ENCODE measurements at regions not wholly inside any gene's neighbourhood (a gene's known extent, or its start where the extent isn't known, plus 50 kb on each side); places are given as distances from the start of the nearest gene placed in this dataset.

DNA sequence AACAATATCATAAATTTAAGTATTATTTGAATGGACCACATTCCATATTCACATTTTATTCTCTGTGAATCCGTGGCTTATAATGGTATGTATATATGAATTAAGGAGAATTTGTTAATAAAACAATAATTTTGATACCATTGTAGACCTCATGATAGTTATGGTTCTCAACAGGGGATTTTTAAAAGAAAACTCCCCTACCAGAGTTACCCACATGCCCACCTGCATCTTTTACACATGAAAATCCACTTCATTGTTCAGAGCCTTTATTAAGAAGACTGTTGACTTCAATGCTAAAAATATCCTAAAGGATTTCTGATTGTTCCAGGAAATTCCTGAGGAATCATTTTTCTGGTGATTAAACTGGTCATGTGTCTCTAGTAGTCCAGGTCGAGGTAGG lies 557.7 kb upstream of the MEF2C start:
- no peak for DNase-seq

DNA sequence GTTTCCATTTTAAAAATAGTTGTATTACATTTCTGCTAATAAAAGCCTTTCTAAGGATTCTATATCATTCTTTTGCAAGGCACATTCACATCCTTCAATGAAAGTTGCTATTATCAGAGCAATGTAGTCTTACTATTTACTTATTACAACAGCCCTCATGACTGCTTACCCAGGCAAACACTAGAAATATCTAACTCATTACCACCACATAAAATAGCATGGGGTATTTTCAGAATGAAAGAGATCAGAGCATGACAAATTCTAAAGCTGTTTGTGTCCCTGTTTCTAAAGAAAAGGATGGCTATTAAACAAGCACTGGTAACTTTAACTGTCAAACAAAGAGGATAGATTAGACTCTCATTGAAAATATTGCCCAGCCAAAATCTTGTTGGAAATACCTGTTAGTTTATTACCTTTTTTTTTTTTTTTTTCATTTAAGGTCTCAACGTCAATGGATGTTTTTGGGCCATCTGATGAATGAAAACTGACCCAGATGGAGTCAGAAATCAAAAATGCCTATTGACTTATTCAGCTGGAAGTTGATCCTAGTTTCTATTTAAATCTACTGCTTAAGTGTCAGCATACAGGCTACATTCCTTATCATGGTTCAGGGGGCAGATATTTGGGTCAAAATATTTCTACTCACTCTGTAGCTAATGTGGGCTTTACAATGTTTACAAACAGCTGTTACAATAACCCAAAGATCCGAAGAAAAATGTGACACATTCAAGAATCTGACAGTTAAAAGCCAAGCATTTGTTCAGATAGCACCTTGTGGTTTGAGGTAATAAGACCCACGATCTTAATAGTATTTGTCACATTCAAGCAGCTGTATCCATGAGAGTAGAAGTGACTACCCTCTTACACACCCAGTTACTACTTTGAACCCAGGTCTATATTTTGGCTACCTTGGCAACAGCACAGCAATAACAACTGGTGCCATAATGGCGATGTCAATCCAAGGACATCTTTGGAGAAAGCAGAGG lies 554.8 kb upstream of the MEF2C start:
- DNase-seq = no peak

DNA sequence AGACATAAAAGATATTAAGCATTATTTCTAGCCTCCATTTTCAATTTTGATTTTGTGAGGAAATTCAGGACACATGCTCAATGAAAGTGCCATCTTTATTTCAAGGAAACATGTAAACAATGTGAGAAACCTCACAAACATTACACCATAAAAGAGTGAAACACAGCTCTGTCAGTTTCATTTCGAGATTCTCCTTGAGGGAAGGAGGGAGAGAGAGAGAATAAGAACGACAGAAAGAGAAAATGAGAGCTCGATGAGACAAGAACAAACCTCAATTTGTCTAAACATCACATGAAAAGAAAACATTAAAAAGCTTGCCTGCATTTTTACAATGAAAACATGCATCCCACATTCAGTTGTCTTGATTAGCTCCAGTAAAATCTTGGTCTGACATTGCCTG lies 553.5 kb upstream of the MEF2C start:
- no peak for DNase-seq

DNA sequence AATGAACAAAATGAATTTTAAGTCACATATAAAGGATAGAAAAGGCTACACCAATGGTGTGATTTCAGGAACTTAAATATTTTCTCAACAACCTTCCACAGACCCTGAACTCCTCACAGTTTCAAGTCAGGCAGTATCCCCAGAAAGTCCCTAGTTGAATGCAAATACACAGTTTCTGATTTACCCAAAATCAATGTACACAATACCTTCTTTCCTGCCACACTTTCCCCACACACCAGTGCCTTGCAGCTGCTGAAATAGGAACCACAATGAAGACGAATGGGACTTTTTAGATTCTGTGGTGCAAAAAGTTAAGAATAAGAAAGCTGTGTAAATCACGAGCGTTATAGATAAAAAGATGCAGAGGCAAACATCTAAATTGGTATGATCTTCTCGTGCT lies 552.4 kb upstream of the MEF2C start:
- no peak for DNase-seq

DNA sequence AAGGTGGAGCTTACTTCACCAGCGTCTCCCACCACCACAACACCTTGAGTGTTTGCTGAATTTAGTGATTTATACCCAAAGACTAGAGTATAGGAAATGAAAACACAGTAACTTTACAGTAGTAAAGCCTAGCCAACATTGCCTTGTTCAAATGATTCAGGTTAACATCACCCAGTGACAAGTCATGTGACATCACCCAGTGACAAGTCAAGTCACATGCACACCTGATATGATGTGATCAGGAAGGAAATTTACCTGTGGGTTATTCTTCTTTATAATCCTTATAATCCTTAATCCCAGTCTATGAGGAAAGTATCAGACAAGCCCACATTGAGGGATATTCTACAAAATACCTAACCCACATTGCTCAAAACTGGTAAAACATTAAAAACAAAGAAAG lies 545.6 kb upstream of the MEF2C start:
- DNase-seq = no peak

DNA sequence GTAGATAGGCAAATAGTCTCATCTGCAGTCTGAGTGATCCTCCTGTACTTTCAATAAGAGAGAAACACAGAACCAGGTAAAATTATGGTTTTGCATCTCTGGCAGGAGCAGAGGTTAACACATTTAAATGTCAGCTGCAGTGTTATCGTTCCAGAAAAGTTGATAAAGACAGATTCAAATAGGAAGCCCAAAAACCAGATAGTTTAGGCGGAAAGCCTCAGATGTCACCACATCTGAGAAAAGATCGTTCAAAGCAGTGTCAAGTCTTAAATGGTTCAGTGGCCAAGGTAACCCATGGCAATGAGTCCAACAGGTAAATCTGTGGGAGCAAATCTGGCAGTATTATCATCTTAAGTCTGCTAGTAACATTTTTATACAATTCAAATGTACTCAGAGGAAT lies 542.1 kb upstream of the MEF2C start:
- DNase-seq = no peak

DNA sequence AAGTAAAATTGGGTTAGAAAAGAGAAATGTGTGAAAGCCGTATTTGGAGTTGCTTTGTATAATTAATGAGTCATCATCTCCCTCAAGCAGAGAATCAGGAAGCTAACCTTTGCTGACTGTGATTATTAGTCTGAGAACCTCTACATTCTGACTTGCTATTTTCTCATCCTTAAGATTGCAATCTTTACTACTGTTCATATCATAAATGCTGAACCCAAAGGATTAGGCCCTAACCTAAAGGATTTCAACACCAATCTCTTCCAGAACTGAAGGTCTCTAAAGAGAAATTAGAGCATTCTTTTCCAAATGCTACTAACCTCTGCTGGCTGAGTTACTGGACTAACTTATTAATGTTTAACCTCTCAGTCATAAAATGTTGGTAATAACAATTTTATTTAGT lies 538.1 kb upstream of the MEF2C start:
- no peak for DNase-seq

DNA sequence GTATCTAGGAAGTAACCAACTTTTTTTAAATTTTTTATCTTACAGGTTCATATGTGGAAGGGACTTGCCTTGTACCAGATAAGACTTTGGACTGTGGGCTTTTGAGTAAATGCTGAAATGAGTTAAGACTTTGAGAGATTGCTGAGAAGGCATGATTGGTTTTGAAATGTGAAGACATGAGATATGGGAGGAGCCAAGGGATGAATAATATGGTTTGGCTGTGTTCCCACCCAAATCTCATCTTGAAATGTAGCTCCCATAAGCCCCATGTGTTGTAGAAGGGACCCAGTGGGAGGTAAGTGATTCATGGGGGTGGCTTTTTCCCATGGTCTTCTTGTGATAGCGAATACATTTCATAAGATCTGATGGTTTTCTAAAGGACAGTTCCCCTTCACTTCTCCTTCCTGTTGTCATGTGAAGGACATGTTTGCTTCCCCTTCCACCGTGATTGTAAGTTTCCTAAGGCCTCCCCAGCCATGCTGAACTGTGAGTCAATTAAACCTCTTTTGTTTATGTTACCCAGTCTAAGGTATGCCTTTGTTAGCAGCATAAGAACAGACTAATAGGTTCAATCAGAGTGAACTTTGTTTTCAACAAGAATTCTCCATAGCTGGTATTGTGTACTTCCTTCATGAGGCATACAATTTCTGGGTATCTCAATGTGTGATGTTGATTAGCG lies 535.6 kb upstream of the MEF2C start:
- DNase-seq = no peak

DNA sequence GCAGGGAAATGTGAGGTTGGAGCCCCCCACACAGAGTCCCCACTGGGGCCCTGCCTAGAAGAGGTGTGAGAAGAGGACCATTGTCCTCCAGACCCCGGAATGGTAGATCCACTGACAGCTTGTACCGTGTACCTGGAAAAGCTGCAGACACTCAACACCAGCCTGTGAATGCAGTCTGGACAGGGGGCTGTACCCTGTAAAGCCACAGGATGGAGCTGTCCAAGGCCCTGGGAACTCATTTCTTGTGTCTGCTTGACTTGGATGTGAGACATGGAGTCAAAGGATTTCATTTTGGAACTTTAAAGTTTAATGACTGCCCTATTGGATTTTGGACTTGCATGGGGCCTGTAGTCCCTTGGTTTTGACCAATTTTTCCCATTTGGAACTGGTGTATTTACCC lies 535.0 kb upstream of the MEF2C start:
- DNase-seq = no peak

DNA sequence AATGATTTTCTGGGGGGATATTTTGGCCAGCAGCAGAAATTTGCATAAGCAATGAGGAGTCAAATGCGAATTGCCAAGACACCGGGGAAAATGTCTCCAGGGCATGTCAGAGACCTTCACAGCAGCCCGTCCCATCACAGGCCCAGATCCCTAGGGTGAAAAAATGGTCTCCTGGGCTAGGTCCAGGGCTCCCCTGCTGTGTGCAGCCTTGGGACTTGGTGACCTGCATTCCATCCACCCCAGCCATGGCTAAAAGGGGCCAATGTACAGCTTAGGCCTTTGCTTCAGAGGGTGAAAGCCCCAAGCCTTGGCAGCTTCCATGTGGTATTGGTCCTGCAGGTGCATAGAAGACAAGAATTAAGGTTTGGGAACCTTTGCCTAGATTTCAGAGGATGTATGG lies 534.5 kb upstream of the MEF2C start:
- no peak for DNase-seq

DNA sequence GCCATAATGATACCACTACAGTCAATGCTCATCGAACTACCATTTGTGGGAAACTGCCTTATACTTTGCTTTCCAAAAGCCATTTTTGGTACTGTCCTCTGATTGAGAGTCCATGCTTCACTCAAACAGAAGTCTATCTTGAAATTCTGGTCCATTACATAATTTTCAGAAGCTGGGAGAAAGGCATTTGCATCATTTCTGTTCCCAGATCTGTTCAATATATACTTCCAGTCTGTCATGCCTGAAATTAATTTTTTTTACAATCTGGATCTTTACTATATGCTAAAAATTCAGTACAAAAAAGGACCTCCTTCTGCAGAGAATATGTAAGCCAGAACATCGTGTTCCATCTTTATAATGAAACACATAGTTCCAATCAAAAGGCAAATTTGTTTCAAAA lies 528.9 kb upstream of the MEF2C start:
- DNase-seq = no peak

DNA sequence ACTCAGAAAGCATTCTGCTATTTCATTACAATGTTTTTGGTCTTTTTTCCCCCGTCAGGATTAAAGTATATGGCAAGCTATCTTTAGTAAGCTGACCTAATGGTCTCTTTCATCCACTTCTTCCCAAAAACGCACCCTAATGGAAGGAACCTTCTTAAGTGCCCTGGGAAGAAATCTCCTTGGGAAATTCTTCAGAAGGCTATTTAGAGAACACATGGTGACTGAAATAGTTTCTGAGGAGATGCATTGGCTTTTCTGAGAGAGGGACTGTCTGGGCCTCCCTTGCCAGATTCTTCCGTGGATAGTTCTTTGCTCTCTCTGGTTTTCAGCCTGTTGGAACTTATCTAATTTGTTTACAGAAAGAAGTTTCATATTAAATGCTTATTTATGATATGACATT lies 524.1 kb upstream of the MEF2C start:
- no peak for DNase-seq

DNA sequence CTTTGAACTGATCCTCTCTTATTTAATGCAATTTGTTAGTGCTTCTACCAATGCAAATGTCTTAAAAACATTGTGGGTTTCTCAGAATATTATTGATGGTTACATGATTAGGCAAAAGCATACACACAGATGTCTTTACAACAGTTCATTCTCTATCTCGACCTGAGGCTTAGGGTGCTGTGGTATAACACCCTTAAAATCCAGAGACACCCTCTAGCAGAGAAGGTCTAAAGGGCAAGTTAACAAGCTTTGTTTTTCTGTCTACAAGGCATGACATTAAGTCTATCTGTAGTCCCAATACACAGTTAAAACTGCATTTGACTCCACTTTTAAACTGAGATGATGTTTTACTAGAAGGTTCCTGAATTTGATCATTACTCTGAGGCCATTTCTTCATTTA lies 518.7 kb upstream of the MEF2C start:
- DNase-seq = no peak

DNA sequence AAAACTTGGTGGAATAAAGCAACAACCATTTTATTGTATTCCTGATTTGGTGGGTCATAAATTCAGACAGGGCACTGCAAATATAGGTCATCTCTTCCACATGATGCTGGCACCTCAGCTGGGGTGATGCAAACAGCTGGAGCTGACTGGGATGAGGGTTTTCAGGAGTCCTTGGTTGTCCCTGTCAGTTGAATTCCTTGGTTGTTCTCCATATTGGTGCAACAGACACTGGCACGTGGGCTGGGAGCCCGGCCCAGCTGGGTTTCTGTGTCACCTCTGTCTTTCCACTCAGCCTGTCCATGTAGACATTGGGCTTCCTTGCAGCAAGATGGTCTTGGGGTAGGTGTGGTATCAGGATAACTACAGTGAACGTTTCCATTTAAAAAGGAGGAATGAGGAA lies 518.0 kb upstream of the MEF2C start:
- DNase-seq = no peak

DNA sequence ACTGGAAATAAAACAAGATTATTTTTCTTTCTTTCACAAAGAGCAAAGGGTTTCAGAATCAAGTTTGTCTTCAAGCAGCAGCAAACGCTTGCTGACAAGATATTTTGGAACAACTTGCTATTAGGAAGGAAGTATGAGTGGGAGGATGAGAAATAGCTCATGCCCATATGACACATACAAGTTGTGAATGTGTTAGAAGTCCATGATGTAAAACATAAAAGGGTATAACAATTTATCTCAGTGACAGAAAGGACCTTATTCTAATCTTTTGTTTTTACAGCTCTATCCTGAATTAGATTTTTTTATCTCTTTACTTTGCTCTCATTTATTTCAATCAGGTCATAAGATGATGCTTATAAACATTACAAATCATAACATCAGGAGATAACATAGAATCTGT lies 516.6 kb upstream of the MEF2C start:
- DNase-seq = no peak

DNA sequence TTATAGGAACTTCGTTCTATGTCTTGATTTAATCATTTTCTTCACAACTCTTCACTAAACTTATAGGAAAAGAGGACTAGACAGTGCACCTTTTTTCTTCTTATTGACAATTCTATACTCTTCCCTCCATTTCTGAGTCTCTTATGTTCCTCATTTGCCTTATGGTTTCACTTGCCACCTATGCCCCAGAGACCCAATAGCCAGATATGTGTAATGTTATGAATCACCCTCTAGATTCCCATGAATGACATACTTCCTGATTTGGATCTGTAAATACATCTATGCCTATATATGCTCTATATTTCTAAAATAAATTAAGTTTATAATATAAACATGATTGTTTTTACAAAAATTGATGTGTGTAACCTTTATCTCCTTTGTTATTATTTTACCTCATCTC lies 514.1 kb upstream of the MEF2C start:
- no peak for DNase-seq

DNA sequence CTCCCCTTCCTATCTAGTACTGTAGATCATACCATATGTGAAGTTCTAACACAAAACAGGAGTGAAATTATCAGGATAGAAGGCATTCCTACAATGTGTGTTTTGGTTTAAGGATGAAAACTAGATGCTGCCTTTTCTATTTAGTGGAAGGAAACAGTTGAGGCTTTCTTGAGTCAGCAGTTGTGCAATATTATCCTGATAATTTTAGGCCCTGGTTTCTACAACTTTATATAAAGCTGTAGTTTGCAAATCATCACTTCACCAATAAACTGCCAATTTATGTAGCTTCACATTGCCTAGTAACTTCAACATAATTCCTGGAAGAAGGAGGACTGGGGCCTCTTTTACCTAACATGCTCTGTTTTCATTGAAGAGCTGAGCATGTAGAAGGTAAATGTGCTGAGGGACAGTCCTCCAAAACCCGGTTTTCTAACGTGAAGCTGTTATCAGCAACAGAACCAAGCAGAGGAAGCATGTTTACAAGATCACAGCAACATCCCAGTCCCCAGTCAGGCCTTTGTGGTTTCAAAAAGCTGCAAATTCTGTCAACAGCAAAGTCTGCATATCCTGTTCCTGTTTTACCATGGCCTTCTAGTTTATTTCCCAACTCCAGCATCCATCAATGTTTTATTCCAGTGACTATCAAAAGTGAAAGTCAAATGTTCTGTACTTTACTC lies 513.4 kb upstream of the MEF2C start:
- no peak for DNase-seq

DNA sequence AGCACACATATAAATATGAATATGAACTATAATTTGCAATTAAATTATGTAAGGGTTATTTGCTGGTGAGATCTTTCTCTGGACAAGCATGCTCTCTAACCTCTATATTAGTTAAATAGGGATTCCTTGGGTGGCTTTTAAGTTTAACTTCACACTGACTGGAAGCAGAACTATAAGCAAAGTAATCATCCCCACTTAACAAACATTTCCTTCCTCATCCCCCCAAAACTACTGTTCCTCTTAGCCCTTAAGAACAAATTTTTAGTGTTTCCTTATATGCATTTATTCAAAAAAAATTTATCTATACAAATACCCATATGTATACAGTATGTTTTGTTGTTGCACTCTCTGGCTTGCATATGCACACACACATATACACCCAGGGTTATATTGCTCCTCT lies 512.1 kb upstream of the MEF2C start:
- no peak for DNase-seq

DNA sequence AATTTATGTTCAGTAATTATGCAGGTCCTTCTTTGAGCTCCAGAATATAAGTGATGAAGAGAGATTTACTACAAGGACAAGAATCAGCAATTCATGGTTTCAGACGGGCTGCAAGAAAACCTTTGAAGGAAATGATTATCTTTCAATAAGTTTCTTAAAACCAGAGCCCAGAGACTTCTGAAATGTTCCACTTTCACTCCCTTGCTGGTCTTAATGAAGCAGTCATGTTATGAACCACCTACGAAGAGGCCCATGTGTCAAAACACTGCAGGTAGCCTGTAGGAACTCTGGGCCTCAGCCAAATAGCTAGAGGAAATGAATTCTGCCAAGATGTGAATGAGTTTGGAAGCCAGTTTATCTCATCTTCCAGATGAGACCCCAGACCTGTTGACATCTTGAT lies 505.9 kb upstream of the MEF2C start:
- DNase-seq = no peak

DNA sequence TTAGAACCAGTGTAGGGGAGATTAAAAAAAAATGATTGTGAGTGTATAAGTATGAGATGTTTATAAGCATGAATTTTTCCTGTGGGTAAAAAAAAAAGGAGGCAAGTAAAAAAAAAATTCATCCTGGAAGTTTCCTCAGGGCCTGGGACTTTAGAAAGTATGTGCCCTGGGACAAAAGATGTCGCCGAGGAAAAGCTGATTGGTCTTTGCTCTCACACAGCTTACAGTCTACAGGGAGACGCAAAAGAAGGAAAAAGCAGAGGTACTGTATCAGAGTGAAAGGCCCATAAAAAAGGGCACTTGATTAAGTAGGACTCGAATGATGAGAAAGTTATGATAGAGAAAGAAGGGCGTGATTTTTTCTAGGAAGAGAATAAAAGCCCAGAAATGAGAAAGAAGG lies 501.4 kb upstream of the MEF2C start:
- DNase-seq = no peak

DNA sequence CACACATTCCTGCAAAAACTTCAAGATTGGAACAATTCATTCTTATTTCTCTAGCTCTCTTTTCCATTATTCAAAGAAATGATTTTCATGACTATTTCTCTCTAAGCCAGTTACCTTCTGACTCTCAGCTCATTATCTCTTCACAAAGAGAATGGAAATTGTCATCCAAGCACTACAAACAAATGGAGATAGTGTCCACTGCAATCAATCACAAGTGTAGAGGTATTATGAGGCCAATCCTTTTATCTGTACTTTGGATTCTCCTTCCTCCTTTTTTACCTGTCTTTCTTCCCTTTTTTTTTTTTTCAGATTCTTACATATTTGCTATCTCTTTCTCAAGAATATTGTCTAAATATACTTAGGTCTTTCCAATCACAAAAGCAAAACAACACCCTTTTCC lies 497.7 kb upstream of the MEF2C start:
- no peak for DNase-seq

DNA sequence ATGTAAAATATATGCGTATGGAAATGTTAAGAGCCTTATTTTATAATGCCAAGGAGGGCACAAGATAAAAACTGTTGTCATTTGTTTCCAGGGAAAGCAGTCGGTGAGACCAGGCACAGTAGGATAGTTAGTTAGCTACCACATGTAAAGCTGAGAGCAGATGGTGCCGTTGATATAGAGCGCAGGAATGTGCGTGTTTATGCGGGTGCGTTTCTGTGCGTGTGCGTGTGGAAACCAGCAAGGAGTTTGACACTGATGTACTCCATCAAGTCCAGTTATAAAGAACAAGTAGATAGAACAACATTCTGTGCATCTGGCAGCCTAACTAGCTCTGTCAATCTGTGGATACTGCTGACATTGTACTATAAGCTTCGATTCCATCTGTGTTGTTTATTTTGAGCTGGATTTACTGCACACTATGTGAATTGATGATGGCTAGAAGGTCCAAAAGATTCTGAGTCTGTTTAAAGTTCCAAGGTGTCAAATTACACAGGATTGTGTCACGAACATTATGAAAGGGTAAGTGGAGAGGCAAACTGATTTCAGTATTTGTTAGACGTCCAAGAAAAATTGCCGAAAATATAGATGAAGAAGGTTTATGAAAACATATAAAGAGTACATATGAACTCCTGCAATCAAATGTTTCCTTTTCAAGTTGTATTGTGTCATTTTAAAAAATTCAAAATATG lies 494.9 kb upstream of the MEF2C start:
- no peak for DNase-seq

DNA sequence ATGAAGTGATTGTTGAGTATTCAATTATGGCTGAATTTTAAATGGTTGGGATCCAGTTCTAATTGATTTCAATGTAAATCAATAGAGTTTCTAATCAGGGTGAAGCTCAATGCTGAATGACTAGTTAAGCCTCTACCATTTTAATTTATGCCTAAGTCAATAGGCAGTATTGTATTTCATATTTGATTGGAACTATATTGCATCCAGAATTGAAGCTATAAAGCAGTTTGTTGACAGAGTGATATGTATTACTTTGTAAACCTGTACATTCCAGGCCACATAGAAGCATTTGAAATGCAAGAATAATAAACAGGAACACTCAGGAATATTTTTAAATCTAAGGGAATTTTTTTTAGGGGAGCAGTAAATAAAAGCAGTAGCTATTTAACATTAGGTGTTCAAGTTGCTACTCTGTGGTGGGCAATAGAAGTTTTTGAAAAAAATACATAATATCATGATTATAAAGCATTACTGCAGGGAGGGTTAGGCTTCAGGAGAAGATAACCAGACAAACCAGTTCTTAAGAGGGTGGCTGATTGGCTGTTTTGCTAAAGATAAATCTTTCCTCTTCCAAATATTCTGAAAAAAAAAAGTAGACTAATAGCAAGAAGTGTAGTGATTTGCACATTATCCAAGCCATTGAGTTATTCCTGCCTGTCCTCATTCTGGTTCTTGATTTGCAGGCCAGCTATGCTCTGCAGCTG lies 492.0 kb upstream of the MEF2C start:
- DNase-seq = no peak
